OCI-LY1 (cell line): ENCODE measurements at regions not wholly inside any gene's neighbourhood (a gene's known extent, or its start where the extent isn't known, plus 50 kb on each side); places are given as distances from the start of the nearest gene placed in this dataset.

Experiments used
- H2AFZ ChIP-seq: fragments of 200-600 bp; sonication (generic), shearing (Covaris generic); 2 replicates; pipeline ENCODE4 v1.6.0; 2014; ENCODE audit warnings: antibody characterized with exemption, mild to moderate bottlenecking, low read length
- H3F3A ChIP-seq: fragments of 200-600 bp; sonication (generic), shearing (Covaris generic); 2 replicates; pipeline ENCODE4 v1.6.0; 2014; ENCODE audit warnings: mild to moderate bottlenecking, antibody characterized with exemption, low read length, moderate library complexity; ENCODE audit not compliant: insufficient read depth
- H3K27ac ChIP-seq: fragments of 200-600 bp; sonication (generic); 2 replicates; pipeline ENCODE4 v1.5.1; 2014; ENCODE audit warnings: low read length, mixed run types, mild to moderate bottlenecking, low read depth; ENCODE audit not compliant: poor library complexity, severe bottlenecking
- H3K27me3 ChIP-seq: fragments of 200-600 bp; sonication (generic); 2 replicates; pipeline ENCODE4 v1.6.0; 2014; ENCODE audit warnings: antibody characterized with exemption, mild to moderate bottlenecking, low read length, moderate library complexity; ENCODE audit not compliant: insufficient read depth
- H3K36me3 ChIP-seq: fragments of 200-600 bp; sonication (generic); 2 replicates; pipeline ENCODE4 v1.6.1; 2014; ENCODE audit warnings: mild to moderate bottlenecking, antibody characterized with exemption, low read length, moderate library complexity, mixed read lengths; ENCODE audit not compliant: insufficient read depth
- H3K4me1 ChIP-seq: fragments of 200-600 bp; sonication (generic); 2 replicates; pipeline ENCODE4 v1.5.1; 2014; ENCODE audit warnings: mild to moderate bottlenecking, low read length, moderate library complexity; ENCODE audit not compliant: insufficient read depth, severe bottlenecking
- H3K4me2 ChIP-seq: fragments of 200-600 bp; sonication (generic), shearing (Covaris generic); 2 replicates; pipeline ENCODE4 v1.6.1; 2014; ENCODE audit warnings: low read length
- H3K4me3 ChIP-seq: fragments of 200-600 bp; sonication (generic); 2 replicates; pipeline ENCODE4 v1.5.1; 2014; ENCODE audit warnings: low read length, low read depth, mild to moderate bottlenecking, mixed read lengths; ENCODE audit not compliant: poor library complexity, severe bottlenecking
- H3K79me2 ChIP-seq: fragments of 200-600 bp; shearing (Covaris generic); 2 replicates; pipeline ENCODE4 v1.6.1; 2016; ENCODE audit warnings: mixed run types, low read length, mixed read lengths; ENCODE audit not compliant: insufficient read depth
- H3K9ac ChIP-seq: fragments of 200-600 bp; sonication (generic), shearing (Covaris generic); 2 replicates; pipeline ENCODE4 v1.6.1; 2014; ENCODE audit warnings: mild to moderate bottlenecking, low read length, mixed read lengths
- H3K9me2 ChIP-seq: fragments of 200-600 bp; sonication (generic), shearing (Covaris generic); 2 replicates; pipeline ENCODE4 v1.6.1; 2014; ENCODE audit warnings: low read depth, mild to moderate bottlenecking, low read length, mixed read lengths
- H3K9me3 ChIP-seq: fragments of 200-600 bp; shearing (Covaris generic); 2 replicates; pipeline ENCODE4 v1.6.1; 2014; ENCODE audit warnings: low read length, mixed read lengths
- H4K20me1 ChIP-seq: fragments of 200-600 bp; sonication (generic), shearing (Covaris generic); 2 replicates; pipeline ENCODE4 v1.6.0; 2016; ENCODE audit warnings: mild to moderate bottlenecking, low read length; ENCODE audit not compliant: insufficient read depth
- EZH2 ChIP-seq: fragments of 200-600 bp; sonication (generic), shearing (Covaris generic); IDR thresholded peaks from 2 replicates; pipeline ENCODE4 v1.8.0; 2017; ENCODE audit warnings: borderline replicate concordance, mixed run types, mild to moderate bottlenecking, antibody characterized with exemption, low read length, moderate library complexity, mixed read lengths
- TF ChIP-seq, protein P1 (sequence below): fragments of 200-600 bp; sonication (generic), shearing (Covaris generic); IDR thresholded peaks from 2 replicates; pipeline ENCODE4 v1.5.1; 2017; ENCODE audit warnings: mild to moderate bottlenecking, antibody characterized with exemption, low read length, moderate library complexity, mixed read lengths

DNA sequence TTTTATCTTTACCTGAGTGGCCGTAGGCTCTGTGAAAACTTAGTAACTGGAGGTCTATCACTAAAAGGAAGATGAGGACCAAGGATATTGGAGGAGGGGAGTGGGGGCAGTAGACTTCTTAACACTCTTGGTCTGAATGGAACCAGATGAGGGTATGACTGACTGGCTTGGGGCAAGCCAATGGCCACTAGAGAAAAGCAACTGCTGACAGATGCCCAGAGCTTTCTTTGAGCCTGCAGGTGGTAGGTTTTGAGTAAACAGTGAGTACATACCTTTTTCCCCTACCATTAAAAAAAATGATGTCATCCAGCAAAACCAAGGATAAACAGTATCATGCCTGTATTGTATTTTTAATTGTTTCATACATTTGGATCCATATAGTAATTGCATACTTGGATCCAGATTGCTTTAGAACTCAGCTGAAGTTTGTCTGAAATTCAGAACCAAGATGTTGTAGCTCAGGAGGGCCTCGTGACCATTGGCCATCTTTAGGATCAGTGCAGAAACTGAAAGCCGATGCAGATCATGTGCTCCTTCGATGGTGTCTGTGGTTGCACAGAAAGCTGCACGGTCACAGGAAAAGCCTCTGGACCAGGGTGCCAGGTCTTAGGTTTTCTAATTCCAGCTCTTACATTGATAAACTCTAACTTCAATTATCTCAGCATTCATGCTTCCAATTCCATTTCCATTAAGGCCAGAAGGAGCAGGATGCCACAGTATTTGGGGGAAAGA lies 131.0 kb downstream of the PDGFRA start:
- H3K9me3 ChIP-seq: no peaks in the 10 kb centered on the region
- no peak overlapping the region for H3K4me3 ChIP-seq
- H3K27ac ChIP-seq: no peak overlapping the region
- H3K9me2 ChIP-seq: no peaks in the 10 kb centered on the region
- no peak overlapping the region for H3K4me2 ChIP-seq
- no peaks in the 10 kb centered on the region for H3K4me1 ChIP-seq
- H2AFZ ChIP-seq: no peak overlapping the region
- H3F3A ChIP-seq: no peaks in the 10 kb centered on the region
- no peaks in the 10 kb centered on the region for H3K79me2 ChIP-seq
- H3K9ac ChIP-seq: no peak overlapping the region
- no peak for TF ChIP-seq EZH2
- TF ChIP-seq, protein P1, sequence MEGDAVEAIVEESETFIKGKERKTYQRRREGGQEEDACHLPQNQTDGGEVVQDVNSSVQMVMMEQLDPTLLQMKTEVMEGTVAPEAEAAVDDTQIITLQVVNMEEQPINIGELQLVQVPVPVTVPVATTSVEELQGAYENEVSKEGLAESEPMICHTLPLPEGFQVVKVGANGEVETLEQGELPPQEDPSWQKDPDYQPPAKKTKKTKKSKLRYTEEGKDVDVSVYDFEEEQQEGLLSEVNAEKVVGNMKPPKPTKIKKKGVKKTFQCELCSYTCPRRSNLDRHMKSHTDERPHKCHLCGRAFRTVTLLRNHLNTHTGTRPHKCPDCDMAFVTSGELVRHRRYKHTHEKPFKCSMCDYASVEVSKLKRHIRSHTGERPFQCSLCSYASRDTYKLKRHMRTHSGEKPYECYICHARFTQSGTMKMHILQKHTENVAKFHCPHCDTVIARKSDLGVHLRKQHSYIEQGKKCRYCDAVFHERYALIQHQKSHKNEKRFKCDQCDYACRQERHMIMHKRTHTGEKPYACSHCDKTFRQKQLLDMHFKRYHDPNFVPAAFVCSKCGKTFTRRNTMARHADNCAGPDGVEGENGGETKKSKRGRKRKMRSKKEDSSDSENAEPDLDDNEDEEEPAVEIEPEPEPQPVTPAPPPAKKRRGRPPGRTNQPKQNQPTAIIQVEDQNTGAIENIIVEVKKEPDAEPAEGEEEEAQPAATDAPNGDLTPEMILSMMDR: no peak
- H4K20me1 ChIP-seq: no peaks in the 10 kb centered on the region
- no peaks in the 10 kb centered on the region for H3K27me3 ChIP-seq
- H3K36me3 ChIP-seq: no peaks in the 10 kb centered on the region

DNA sequence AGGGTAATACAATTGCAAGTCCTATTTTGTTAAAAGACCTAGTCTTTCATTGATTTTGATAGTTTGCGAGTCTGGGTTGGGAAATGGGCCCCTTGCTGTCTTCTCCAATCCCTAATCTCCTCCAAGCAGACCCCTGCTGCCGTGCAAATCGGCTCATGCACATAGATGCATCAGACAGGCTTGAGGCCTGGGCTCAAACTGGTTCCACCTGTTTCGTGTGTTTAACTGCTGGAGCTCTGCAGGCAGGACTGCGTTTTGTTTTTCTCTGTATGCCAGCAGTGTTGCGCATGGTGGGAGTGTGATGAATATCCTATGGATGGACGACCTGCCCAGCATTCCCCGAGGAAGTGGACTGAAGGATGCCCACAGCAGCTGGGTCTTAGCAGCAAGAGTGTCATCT lies 133.9 kb downstream of the PDGFRA start:
- Histone ChIP-seq H3K27me3 (no peaks in the 10 kb centered on the region), H3K9me3 (no peaks in the 10 kb centered on the region), H3K4me3 (no peak overlapping the region), H3K9me2 (no peaks in the 10 kb centered on the region), H3K36me3 (no peaks in the 10 kb centered on the region), H3K4me2 (no peak overlapping the region), H3F3A (no peaks in the 10 kb centered on the region), H2AFZ (no peak overlapping the region), H3K9ac (no peak overlapping the region), H3K27ac (no peak overlapping the region), H4K20me1 (no peaks in the 10 kb centered on the region), H3K4me1 (no peaks in the 10 kb centered on the region), H3K79me2 (no peaks in the 10 kb centered on the region)
- no peak for TF ChIP-seq EZH2
- TF ChIP-seq, protein P1: no peak

DNA sequence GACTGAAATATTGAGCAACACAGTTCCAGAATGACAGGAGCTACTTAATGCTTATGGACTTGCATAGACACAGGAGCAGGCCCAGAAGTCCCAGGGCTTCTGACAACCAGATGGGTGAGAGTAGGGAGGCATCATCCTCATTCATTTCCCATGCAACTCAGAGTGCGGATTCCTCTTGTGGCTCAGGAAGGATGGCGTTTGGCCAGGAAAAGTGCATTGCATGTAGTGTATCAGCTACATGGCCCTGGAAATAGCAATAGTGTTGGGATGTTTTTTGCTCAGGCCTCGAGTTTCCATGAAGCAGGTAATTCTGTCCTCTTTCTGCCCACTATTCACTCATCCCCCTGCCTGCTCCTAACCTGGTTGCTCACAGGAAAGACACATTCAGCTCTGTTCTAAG lies 136.6 kb downstream of the PDGFRA start:
- H3K9me2 ChIP-seq: no peaks in the 10 kb centered on the region

More for the DNA sequence above, 136.6 kb downstream of the PDGFRA start:
- no peak overlapping the region for H3K9ac ChIP-seq
- H3K79me2 ChIP-seq: no peaks in the 10 kb centered on the region
- H3K4me1 ChIP-seq: no peaks in the 10 kb centered on the region
- no peaks in the 10 kb centered on the region for H3K27me3 ChIP-seq
- H3K27ac ChIP-seq: no peak overlapping the region
- TF ChIP-seq EZH2: no peak
- TF ChIP-seq, protein P1: no peak
- H3K4me3 ChIP-seq: no peak overlapping the region
- H4K20me1 ChIP-seq: no peaks in the 10 kb centered on the region
- no peak overlapping the region for H2AFZ ChIP-seq
- H3K4me2 ChIP-seq: no peak overlapping the region
- no peaks in the 10 kb centered on the region for H3F3A ChIP-seq
- H3K9me3 ChIP-seq: no peaks in the 10 kb centered on the region
- no peaks in the 10 kb centered on the region for H3K36me3 ChIP-seq
